Glutamatergic neuron (in vitro differentiated cells): ENCODE measurements at regions not wholly inside any gene's neighbourhood (a gene's known extent, or its start where the extent isn't known, plus 50 kb on each side); places are given as distances from the start of the nearest gene placed in this dataset.

Experiments
- DNase-seq: peaks from one replicate; pipeline ENCODE4 v3.0.0; 2022
- H3K27ac Mint-ChIP-seq: one replicate; pipeline ENCODE4 v1.8.0; 2020; ENCODE audit warnings: mild to moderate bottlenecking, mixed read lengths, inconsistent platforms; ENCODE audit not compliant: unreplicated experiment
- H3K27me3 Mint-ChIP-seq: one replicate; pipeline ENCODE4 v1.8.0; 2020; ENCODE audit warnings: mild to moderate bottlenecking, moderate library complexity, mixed read lengths, inconsistent platforms; ENCODE audit not compliant: unreplicated experiment
- H3K36me3 Mint-ChIP-seq: one replicate; pipeline ENCODE4 v1.8.0; 2020; ENCODE audit warnings: mild to moderate bottlenecking, mixed read lengths, inconsistent platforms; ENCODE audit not compliant: unreplicated experiment
- H3K4me1 Mint-ChIP-seq: one replicate; pipeline ENCODE4 v1.8.0; 2020; ENCODE audit warnings: mild to moderate bottlenecking, low read depth, mixed read lengths, inconsistent platforms; ENCODE audit not compliant: unreplicated experiment
- H3K4me3 Mint-ChIP-seq: one replicate; pipeline ENCODE4 v1.8.0; 2020; ENCODE audit warnings: mild to moderate bottlenecking, mixed read lengths, inconsistent platforms; ENCODE audit not compliant: unreplicated experiment
- H3K9me3 Mint-ChIP-seq: one replicate; pipeline ENCODE4 v1.8.0; 2020; ENCODE audit warnings: mild to moderate bottlenecking, moderate library complexity, mixed read lengths, inconsistent platforms; ENCODE audit not compliant: unreplicated experiment
- TF ChIP-seq, protein P1 (sequence below): fragments of 200-600 bp; sonication (generic); IDR thresholded peaks from one replicate; pipeline ENCODE4 v1.5.0; 2021; ENCODE audit not compliant: partially characterized antibody, unreplicated experiment

DNA sequence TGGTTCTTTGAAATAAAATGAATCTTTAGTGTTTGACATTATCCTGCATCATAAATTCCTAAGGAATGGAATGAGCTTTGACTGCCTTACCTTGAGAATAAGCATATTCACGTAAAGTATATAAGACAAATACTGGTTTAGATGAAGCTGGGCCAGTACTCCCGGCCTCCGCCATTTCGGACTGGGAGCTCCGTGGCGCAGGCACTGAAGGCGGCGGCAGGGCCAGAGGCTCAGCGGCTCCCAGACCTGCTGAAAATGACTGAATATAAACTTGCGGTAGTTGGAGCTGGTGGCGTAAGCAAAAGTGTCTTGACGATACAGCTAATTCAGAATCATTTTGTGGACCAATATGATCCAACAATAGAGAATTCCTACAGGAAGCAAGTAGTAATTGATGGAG, 76.2 kb upstream of the FAM83B start:
- no peak for DNase-seq
- H3K27me3 Mint-ChIP-seq = no peaks in the 10 kb centered on the region
- no peaks in the 10 kb centered on the region for H3K4me1 Mint-ChIP-seq
- no peaks in the 10 kb centered on the region for H3K9me3 Mint-ChIP-seq
- no peak overlapping the region for H3K4me3 Mint-ChIP-seq
- TF ChIP-seq, protein P1, sequence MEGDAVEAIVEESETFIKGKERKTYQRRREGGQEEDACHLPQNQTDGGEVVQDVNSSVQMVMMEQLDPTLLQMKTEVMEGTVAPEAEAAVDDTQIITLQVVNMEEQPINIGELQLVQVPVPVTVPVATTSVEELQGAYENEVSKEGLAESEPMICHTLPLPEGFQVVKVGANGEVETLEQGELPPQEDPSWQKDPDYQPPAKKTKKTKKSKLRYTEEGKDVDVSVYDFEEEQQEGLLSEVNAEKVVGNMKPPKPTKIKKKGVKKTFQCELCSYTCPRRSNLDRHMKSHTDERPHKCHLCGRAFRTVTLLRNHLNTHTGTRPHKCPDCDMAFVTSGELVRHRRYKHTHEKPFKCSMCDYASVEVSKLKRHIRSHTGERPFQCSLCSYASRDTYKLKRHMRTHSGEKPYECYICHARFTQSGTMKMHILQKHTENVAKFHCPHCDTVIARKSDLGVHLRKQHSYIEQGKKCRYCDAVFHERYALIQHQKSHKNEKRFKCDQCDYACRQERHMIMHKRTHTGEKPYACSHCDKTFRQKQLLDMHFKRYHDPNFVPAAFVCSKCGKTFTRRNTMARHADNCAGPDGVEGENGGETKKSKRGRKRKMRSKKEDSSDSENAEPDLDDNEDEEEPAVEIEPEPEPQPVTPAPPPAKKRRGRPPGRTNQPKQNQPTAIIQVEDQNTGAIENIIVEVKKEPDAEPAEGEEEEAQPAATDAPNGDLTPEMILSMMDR = no peak
- H3K27ac Mint-ChIP-seq = no peak overlapping the region
- no peaks in the 10 kb centered on the region for H3K36me3 Mint-ChIP-seq

- Mint-ChIP-seq H3K27me3 (no peaks in the 10 kb centered on the region), H3K4me3 (no peak overlapping the region), H3K9me3 (no peaks in the 10 kb centered on the region)
Measured at GRCh38 chr6:54771968-54772367, 74.6 kb upstream of the FAM83B start.

DNA sequence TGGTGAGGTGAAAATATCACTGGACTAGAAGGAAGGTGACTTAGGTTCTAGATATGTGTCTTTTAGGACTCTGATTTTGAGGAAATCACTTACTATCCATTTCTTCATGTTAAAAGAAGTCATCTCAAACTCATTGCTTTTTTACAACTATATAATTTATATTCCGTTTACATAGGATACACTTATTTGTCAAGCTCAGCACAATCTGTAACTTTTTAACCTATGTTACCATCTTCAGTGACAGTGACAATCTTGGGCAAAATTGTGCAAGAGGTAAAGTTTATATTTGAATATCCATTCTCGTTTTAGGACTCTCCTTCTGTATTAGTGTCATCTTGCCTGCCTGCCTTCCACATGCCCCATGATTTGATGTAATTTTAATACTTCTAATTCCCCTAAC, 74.0 kb upstream of the FAM83B start:
- Mint-ChIP-seq H3K4me1 (no peaks in the 10 kb centered on the region), H3K27ac (no peak overlapping the region), H3K4me3 (no peak overlapping the region), H3K9me3 (peaks cover 1% of the 10 kb centered on the region), H3K27me3 (no peaks in the 10 kb centered on the region), H3K36me3 (no peaks in the 10 kb centered on the region)
- TF ChIP-seq, protein P1 = no peak
- DNase-seq = no peak

More at GRCh38 chr6:54771968-54772367, 74.6 kb upstream of the FAM83B start:
- TF ChIP-seq, protein P1 = no peak
- no peak overlapping the region for H3K27ac Mint-ChIP-seq
- H3K4me1 Mint-ChIP-seq = no peaks in the 10 kb centered on the region
- no peak for DNase-seq
- no peaks in the 10 kb centered on the region for H3K36me3 Mint-ChIP-seq

- H3K4me3 Mint-ChIP-seq = no peak overlapping the region
- no peaks in the 10 kb centered on the region for H3K36me3 Mint-ChIP-seq
- H3K27me3 Mint-ChIP-seq = no peaks in the 10 kb centered on the region
- H3K4me1 Mint-ChIP-seq = no peaks in the 10 kb centered on the region
- TF ChIP-seq, protein P1 = no peak
- no peak overlapping the region for H3K27ac Mint-ChIP-seq
- DNase-seq = no peak
- peaks cover 1% of the 10 kb centered on the region for H3K9me3 Mint-ChIP-seq
Measured at GRCh38 chr6:54775576-54775975, 71.0 kb upstream of the FAM83B start.

DNA sequence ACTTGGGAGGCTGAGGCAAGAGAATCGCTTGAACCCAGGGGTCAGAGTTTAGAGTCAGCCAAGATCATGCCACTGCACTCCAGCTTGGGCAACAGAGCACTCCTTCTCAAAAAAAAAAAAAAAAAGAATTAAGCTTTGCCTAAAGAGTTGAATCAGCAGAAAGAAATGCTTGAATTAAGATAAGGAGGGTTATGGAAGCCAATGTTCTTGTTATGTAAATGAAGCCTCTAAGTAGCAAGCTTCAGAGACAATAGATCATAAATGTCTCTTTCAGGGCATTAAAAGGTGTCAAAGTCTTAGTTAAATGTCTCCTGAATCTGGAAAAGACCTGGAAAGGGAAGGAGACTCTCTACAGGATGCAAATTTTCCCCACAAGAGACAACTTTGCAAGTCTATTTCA, 69.7 kb upstream of the FAM83B start:
- Mint-ChIP-seq H3K9me3 (peaks cover 1% of the 10 kb centered on the region), H3K27me3 (no peaks in the 10 kb centered on the region), H3K27ac (no peak overlapping the region), H3K4me3 (no peak overlapping the region), H3K4me1 (no peaks in the 10 kb centered on the region), H3K36me3 (no peaks in the 10 kb centered on the region)
- no peak for DNase-seq
- TF ChIP-seq, protein P1 = no peak
